ENCODE measurements at regions not wholly inside any gene's neighbourhood (a gene's known extent, or its start where the extent isn't known, plus 50 kb on each side); places are given as distances from the start of the nearest gene placed in this dataset.

- H3K27me3 ChIP-seq (replicated peaks in 1 of 2; ENCODE audit: control insufficient read depth in 2 of 2, extremely low read depth in 1 of 2, insufficient read depth in 2 of 2, low read length in 1 of 2): no peaks in the 10 kb centered on the region
- no peaks in the 10 kb centered on the region for H3K36me3 ChIP-seq (ENCODE audit: control insufficient read depth in 2 of 2, extremely low read depth in 1 of 2, insufficient read depth in 1 of 2, low read length in 1 of 2)
- ATAC-seq (replicated peaks in 1 of 4) (no peak), DNase-seq (no peak)
- Mint-ChIP-seq H3K36me3 (no peaks in the 10 kb centered on the region), H3K27me3 (no peaks in the 10 kb centered on the region), H3K27ac (no peak overlapping the region), H3K4me1 (no peaks in the 10 kb centered on the region), H3K9me3 (peaks cover 2 to 15% (median 10%) of the 10 kb centered on the region in 3 donors), H3K4me3 (no peak overlapping the region)
- ChIA-PET CTCF (no interaction called here), POLR2A (no interaction called here)
- no peak overlapping the region for H3K4me3 ChIP-seq (ENCODE audit: control insufficient read depth in 1 of 2, extremely low read depth in 1 of 2, low read length in 1 of 2)
- H3K4me1 ChIP-seq (ENCODE audit: control insufficient read depth in 1 of 2, extremely low read depth in 1 of 2, insufficient read depth in 2 of 2, low read length in 2 of 2): no peaks in the 10 kb centered on the region
- no peaks in the 10 kb centered on the region for H3K9me3 ChIP-seq
- no peak overlapping the region for H3K27ac ChIP-seq (ENCODE audit: low read length)
These were observed 385.2 kb downstream of the PCDH20 start for GRCh38 chr13:61030445-61030844.

DNA sequence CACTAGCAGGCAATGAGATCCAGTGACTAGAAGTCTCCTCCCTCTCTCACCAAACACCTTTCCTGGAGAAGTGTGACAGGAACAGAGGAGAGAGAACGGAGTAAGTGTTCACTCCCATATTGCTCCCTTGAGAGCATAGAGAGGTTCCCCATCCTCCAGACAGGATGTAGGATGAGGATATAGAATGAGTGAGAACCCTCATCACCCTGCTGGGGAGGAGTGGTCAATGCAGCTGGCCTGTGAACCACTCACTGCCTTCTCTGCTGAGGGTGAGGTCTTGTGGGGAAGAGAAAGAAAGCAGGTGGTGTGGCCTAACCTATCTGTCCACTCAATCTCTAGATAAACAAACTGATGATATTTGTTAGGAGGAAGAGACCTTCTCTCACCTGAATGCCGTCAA lies 386.6 kb downstream of the PCDH20 start:
- Histone ChIP-seq H3K36me3 (ENCODE audit: control insufficient read depth in 2 of 2, extremely low read depth in 1 of 2, insufficient read depth in 1 of 2, low read length in 1 of 2) (no peaks in the 10 kb centered on the region), H3K9me3 (no peaks in the 10 kb centered on the region), H3K4me1 (ENCODE audit: control insufficient read depth in 1 of 2, extremely low read depth in 1 of 2, insufficient read depth in 2 of 2, low read length in 2 of 2) (no peaks in the 10 kb centered on the region), H3K27me3 (replicated peaks in 1 of 2; ENCODE audit: control insufficient read depth in 2 of 2, extremely low read depth in 1 of 2, insufficient read depth in 2 of 2, low read length in 1 of 2) (no peaks in the 10 kb centered on the region), H3K4me3 (ENCODE audit: control insufficient read depth in 1 of 2, extremely low read depth in 1 of 2, low read length in 1 of 2) (no peak overlapping the region), H3K27ac (ENCODE audit: low read length) (no peak overlapping the region)
- H3K27me3 Mint-ChIP-seq: no peaks in the 10 kb centered on the region
- H3K4me1 Mint-ChIP-seq: no peaks in the 10 kb centered on the region
- DNase-seq: no peak
- POLR2A ChIA-PET: no interaction called here
- no CpG with 5 or more reads among the region's 2 CpGs for WGBS (ENCODE audit: insufficient coverage)
- H3K36me3 Mint-ChIP-seq: no peaks in the 10 kb centered on the region
- no peak overlapping the region for H3K27ac Mint-ChIP-seq
- CTCF ChIA-PET: no interaction called here
- peaks cover 2 to 19% (median 10%) of the 10 kb centered on the region in 3 donors for H3K9me3 Mint-ChIP-seq
- no peak overlapping the region for H3K4me3 Mint-ChIP-seq
- no peak for ATAC-seq (replicated peaks in 1 of 4)

DNA sequence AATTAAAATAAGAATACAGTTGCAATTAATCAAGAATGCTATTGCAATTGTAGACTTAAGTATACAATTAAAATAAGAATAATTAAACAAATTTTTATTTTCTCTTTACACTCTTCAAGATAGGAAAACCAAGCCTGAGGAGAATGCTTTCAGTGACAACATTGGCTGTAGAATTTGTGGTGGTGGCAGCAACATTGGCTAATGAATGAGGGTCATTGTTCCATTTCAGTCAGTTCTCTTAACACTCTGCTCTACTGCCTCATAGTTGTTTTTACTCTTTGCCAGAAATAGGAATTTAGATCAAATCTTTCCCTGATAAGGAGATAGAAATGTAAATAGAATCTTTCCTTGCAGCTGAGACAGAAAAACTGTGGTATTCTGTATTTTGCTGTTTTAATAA lies 391.6 kb downstream of the PCDH20 start:
- Mint-ChIP-seq H3K27ac (no peak overlapping the region), H3K36me3 (no peaks in the 10 kb centered on the region), H3K4me1 (no peaks in the 10 kb centered on the region), H3K27me3 (no peaks in the 10 kb centered on the region), H3K4me3 (no peak overlapping the region), H3K9me3 (peaks cover 0 to 9% (median 7%) of the 10 kb centered on the region in 3 donors)
- Histone ChIP-seq H3K9me3 (no peaks in the 10 kb centered on the region), H3K27me3 (replicated peaks in 1 of 2; ENCODE audit: control insufficient read depth in 2 of 2, extremely low read depth in 1 of 2, insufficient read depth in 2 of 2, low read length in 1 of 2) (no peaks in the 10 kb centered on the region), H3K4me1 (ENCODE audit: control insufficient read depth in 1 of 2, extremely low read depth in 1 of 2, insufficient read depth in 2 of 2, low read length in 2 of 2) (no peaks in the 10 kb centered on the region), H3K27ac (ENCODE audit: low read length) (no peak overlapping the region), H3K36me3 (ENCODE audit: control insufficient read depth in 2 of 2, extremely low read depth in 1 of 2, insufficient read depth in 1 of 2, low read length in 1 of 2) (no peaks in the 10 kb centered on the region), H3K4me3 (ENCODE audit: control insufficient read depth in 1 of 2, extremely low read depth in 1 of 2, low read length in 1 of 2) (no peak overlapping the region)
- POLR2A ChIA-PET: no interaction called here
- ATAC-seq (replicated peaks in 1 of 4): no peak
- no peak for DNase-seq
- CTCF ChIA-PET: no interaction called here

- no CpG with 5 or more reads among the region's 2 CpGs for WGBS (ENCODE audit: insufficient coverage)
- Histone ChIP-seq H3K9me3 (no peaks in the 10 kb centered on the region), H3K27ac (ENCODE audit: low read length) (no peak overlapping the region), H3K4me3 (ENCODE audit: control insufficient read depth in 1 of 2, extremely low read depth in 1 of 2, low read length in 1 of 2) (no peak overlapping the region), H3K4me1 (ENCODE audit: control insufficient read depth in 1 of 2, extremely low read depth in 1 of 2, insufficient read depth in 2 of 2, low read length in 2 of 2) (no peaks in the 10 kb centered on the region), H3K27me3 (replicated peaks in 1 of 2; ENCODE audit: control insufficient read depth in 2 of 2, extremely low read depth in 1 of 2, insufficient read depth in 2 of 2, low read length in 1 of 2) (no peaks in the 10 kb centered on the region), H3K36me3 (ENCODE audit: control insufficient read depth in 2 of 2, extremely low read depth in 1 of 2, insufficient read depth in 1 of 2, low read length in 1 of 2) (no peaks in the 10 kb centered on the region)
- H3K4me1 Mint-ChIP-seq: no peaks in the 10 kb centered on the region
- ChIA-PET CTCF (no interaction called here), POLR2A (no interaction called here)
- H3K36me3 Mint-ChIP-seq: no peaks in the 10 kb centered on the region
- H3K27ac Mint-ChIP-seq: no peak overlapping the region
- no peak for DNase-seq
- H3K4me3 Mint-ChIP-seq: no peak overlapping the region
- H3K27me3 Mint-ChIP-seq: no peaks in the 10 kb centered on the region
- no peak for ATAC-seq (replicated peaks in 1 of 4)
- H3K9me3 Mint-ChIP-seq: peaks cover 0 to 9% (median 4%) of the 10 kb centered on the region in 3 donors
These were observed 393.8 kb downstream of the PCDH20 start for GRCh38 chr13:61021838-61022237.

- H3K27ac Mint-ChIP-seq: no peak overlapping the region
- no peak overlapping the region for H3K4me3 ChIP-seq (ENCODE audit: control insufficient read depth in 1 of 2, extremely low read depth in 1 of 2, low read length in 1 of 2)
- no peaks in the 10 kb centered on the region for H3K36me3 ChIP-seq (ENCODE audit: control insufficient read depth in 2 of 2, extremely low read depth in 1 of 2, insufficient read depth in 1 of 2, low read length in 1 of 2)
- H3K27me3 ChIP-seq (replicated peaks in 1 of 2; ENCODE audit: control insufficient read depth in 2 of 2, extremely low read depth in 1 of 2, insufficient read depth in 2 of 2, low read length in 1 of 2): no peaks in the 10 kb centered on the region
- ChIA-PET POLR2A (no interaction called here), CTCF (no interaction called here)
- WGBS (ENCODE audit: insufficient coverage): 20% methylated on average over 1 of the region's 2 CpGs
- H3K4me3 Mint-ChIP-seq: no peak overlapping the region
- no peak overlapping the region for H3K27ac ChIP-seq (ENCODE audit: low read length)
- no peaks in the 10 kb centered on the region for H3K9me3 ChIP-seq
- no peaks in the 10 kb centered on the region for H3K4me1 ChIP-seq (ENCODE audit: control insufficient read depth in 1 of 2, extremely low read depth in 1 of 2, insufficient read depth in 2 of 2, low read length in 2 of 2)
- H3K4me1 Mint-ChIP-seq: no peaks in the 10 kb centered on the region
- no peaks in the 10 kb centered on the region for H3K27me3 Mint-ChIP-seq
- H3K36me3 Mint-ChIP-seq: no peaks in the 10 kb centered on the region
- peaks cover 14 to 21% (median 20%) of the 10 kb centered on the region in 3 donors for H3K9me3 Mint-ChIP-seq
- ATAC-seq (replicated peaks in 1 of 4) (no peak), DNase-seq (no peak)
These were observed 401.9 kb downstream of the PCDH20 start for GRCh38 chr13:61013796-61014195.

DNA sequence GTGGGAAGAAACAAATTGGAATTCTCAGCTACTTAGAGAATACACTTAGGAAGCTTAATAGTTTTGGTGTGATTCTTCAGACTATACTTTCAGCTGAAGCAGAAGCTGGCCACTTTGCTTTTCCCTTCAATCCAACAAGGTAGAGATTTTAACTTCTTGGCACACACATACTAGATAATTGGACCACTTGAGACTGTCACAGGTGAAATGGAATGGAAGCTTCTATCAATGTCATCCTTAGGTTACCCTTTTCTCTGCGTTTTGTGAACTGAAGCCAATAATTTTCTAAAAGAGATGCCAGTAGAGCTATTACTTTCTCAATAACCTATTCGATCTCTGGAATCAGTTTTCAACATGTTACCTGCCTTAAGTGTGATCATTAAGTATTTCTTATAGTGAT lies 405.3 kb downstream of the PCDH20 start:
- Mint-ChIP-seq H3K4me1 (no peaks in the 10 kb centered on the region), H3K9me3 (peaks cover 33 to 43% (median 38%) of the 10 kb centered on the region in 3 donors), H3K4me3 (no peak overlapping the region), H3K27ac (no peak overlapping the region), H3K27me3 (no peaks in the 10 kb centered on the region), H3K36me3 (no peaks in the 10 kb centered on the region)
- ATAC-seq (replicated peaks in 1 of 4): no peak
- ChIA-PET CTCF (no interaction called here), POLR2A (no interaction called here)
- Histone ChIP-seq H3K27me3 (replicated peaks in 1 of 2; ENCODE audit: control insufficient read depth in 2 of 2, extremely low read depth in 1 of 2, insufficient read depth in 2 of 2, low read length in 1 of 2) (no peaks in the 10 kb centered on the region), H3K4me1 (ENCODE audit: control insufficient read depth in 1 of 2, extremely low read depth in 1 of 2, insufficient read depth in 2 of 2, low read length in 2 of 2) (no peaks in the 10 kb centered on the region), H3K9me3 (no peaks in the 10 kb centered on the region), H3K36me3 (ENCODE audit: control insufficient read depth in 2 of 2, extremely low read depth in 1 of 2, insufficient read depth in 1 of 2, low read length in 1 of 2) (no peaks in the 10 kb centered on the region), H3K27ac (ENCODE audit: low read length) (no peak overlapping the region), H3K4me3 (ENCODE audit: control insufficient read depth in 1 of 2, extremely low read depth in 1 of 2, low read length in 1 of 2) (no peak overlapping the region)
- no peak for DNase-seq
- WGBS (ENCODE audit: insufficient coverage): no CpG with 5 or more reads among the region's 2 CpGs

DNA sequence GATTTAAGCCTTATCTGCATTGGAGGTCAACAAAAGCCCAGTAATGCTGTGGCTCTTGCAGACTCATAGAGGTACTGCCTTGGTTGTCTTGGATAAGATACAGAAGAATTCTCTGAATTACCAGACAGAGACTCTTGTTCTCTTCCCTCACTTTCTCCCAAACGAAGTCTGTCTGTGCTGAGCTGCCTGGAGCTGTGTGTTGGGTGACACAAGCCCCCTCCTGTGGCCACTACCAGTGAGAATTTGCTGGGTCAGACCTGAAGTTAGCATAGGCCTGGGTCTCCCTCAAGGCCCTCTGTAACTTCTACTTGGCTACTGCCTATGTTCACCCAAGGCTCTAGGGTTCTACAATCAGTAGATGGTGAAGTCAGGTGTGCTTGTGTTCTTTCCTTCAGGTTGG lies 413.0 kb downstream of the PCDH20 start:
- POLR2A ChIA-PET: no interaction called here
- Histone ChIP-seq H3K9me3 (no peaks in the 10 kb centered on the region), H3K4me1 (ENCODE audit: control insufficient read depth in 1 of 2, extremely low read depth in 1 of 2, insufficient read depth in 2 of 2, low read length in 2 of 2) (no peaks in the 10 kb centered on the region), H3K36me3 (ENCODE audit: control insufficient read depth in 2 of 2, extremely low read depth in 1 of 2, insufficient read depth in 1 of 2, low read length in 1 of 2) (no peaks in the 10 kb centered on the region), H3K27ac (ENCODE audit: low read length) (no peak overlapping the region), H3K4me3 (ENCODE audit: control insufficient read depth in 1 of 2, extremely low read depth in 1 of 2, low read length in 1 of 2) (no peak overlapping the region), H3K27me3 (replicated peaks in 1 of 2; ENCODE audit: control insufficient read depth in 2 of 2, extremely low read depth in 1 of 2, insufficient read depth in 2 of 2, low read length in 1 of 2) (no peaks in the 10 kb centered on the region)
- WGBS (ENCODE audit: insufficient coverage): no CpG with 5 or more reads among the region's 1 CpG
- CTCF ChIA-PET: no interaction called here
- Mint-ChIP-seq H3K27ac (no peak overlapping the region), H3K4me3 (no peak overlapping the region), H3K36me3 (no peaks in the 10 kb centered on the region), H3K27me3 (no peaks in the 10 kb centered on the region), H3K4me1 (no peaks in the 10 kb centered on the region), H3K9me3 (peaks cover 15 to 42% (median 23%) of the 10 kb centered on the region in 3 donors)
- DNase-seq: no peak
- ATAC-seq (replicated peaks in 1 of 4): no peak
